Hematopoietic multipotent progenitor cell (in vitro differentiated cells): ENCODE measurements at regions not wholly inside any gene's neighbourhood (a gene's known extent, or its start where the extent isn't known, plus 50 kb on each side); places are given as distances from the start of the nearest gene placed in this dataset. TPM values are rescaled to one million over a fixed set of nuclear protein-coding genes. Genes with fewer than 3 reads are reported as not detected.

Experiments
- small RNA-seq: library from RNA; depleted of rRNA; stranded (forward); fragments of <200 nt; gene quantifications from one replicate; pipeline ENCODE3, GENCODE V24; 2012

Small RNA genes in the stretch of these regions (small RNA-seq; reads per million reads assigned to genes)
- gene CD24P4 = not detected
- not detected for gene MTCYBP2
- not detected for gene RNU6-255P
